ENCODE measurements at regions not wholly inside any gene's neighbourhood (a gene's known extent, or its start where the extent isn't known, plus 50 kb on each side); places are given as distances from the start of the nearest gene placed in this dataset.

DNA sequence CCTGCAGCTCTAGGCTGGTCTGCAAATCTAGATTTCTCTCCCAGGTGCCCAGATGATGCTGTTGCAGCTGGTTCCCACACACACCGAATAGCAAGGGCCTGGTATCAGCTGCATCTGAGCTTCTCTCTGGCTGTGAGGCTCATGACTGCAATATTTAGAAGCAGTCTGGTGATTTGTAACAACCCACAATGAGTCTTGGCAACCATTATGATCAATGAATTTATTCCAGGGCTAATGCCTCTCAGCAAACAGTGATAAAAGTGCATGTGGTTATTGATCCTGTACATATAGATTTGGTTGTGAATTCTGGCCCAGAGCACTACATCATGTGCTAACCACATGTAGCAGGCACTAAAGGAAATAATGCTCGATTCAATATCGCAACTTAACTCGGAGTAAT lies 114.3 kb downstream of the ASCL4 start:
- TF ChIP-seq, protein P1, sequence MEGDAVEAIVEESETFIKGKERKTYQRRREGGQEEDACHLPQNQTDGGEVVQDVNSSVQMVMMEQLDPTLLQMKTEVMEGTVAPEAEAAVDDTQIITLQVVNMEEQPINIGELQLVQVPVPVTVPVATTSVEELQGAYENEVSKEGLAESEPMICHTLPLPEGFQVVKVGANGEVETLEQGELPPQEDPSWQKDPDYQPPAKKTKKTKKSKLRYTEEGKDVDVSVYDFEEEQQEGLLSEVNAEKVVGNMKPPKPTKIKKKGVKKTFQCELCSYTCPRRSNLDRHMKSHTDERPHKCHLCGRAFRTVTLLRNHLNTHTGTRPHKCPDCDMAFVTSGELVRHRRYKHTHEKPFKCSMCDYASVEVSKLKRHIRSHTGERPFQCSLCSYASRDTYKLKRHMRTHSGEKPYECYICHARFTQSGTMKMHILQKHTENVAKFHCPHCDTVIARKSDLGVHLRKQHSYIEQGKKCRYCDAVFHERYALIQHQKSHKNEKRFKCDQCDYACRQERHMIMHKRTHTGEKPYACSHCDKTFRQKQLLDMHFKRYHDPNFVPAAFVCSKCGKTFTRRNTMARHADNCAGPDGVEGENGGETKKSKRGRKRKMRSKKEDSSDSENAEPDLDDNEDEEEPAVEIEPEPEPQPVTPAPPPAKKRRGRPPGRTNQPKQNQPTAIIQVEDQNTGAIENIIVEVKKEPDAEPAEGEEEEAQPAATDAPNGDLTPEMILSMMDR (conservative IDR thresholded peaks at IDR 0.05; ENCODE audit: low read length): no peak
- TF ChIP-seq EZH2phosphoT487 (IDR thresholded peaks at IDR 0.05; ENCODE audit: borderline replicate concordance, low read depth, low read length): no peak
